ENCODE measurements at regions not wholly inside any gene's neighbourhood (a gene's known extent, or its start where the extent isn't known, plus 50 kb on each side); places are given as distances from the start of the nearest gene placed in this dataset.

- no peak for TF ChIP-seq CTCF (conservative IDR thresholded peaks at IDR 0.05; ENCODE audit: low read depth, low read length)
- H3K4me3 ChIP-seq (ENCODE audit: low read depth, low read length): no peak overlapping the region
Measured at GRCh38 chr18:51429644-51430043, 232.2 kb upstream of the MEX3C start.

GRCh38 chr18:51430538-51430937 is 233.1 kb upstream of the MEX3C start:
- TF ChIP-seq CTCF (conservative IDR thresholded peaks at IDR 0.05; ENCODE audit: low read depth, low read length): no peak
- H3K4me3 ChIP-seq (ENCODE audit: low read depth, low read length): no peak overlapping the region
- DNase-seq (ENCODE audit: low read depth): no peak

More at GRCh38 chr18:51429644-51430043, 232.2 kb upstream of the MEX3C start:
- no peak for DNase-seq (ENCODE audit: low read depth)

- TF ChIP-seq CTCF (conservative IDR thresholded peaks at IDR 0.05; ENCODE audit: low read depth, low read length): no peak
- no peak overlapping the region for H3K4me3 ChIP-seq (ENCODE audit: low read depth, low read length)
- no peak for DNase-seq (ENCODE audit: low read depth)
Measured at GRCh38 chr18:51433296-51433695, 235.8 kb upstream of the MEX3C start.

- no peak for DNase-seq (ENCODE audit: low read depth)
- TF ChIP-seq CTCF (conservative IDR thresholded peaks at IDR 0.05; ENCODE audit: low read depth, low read length): no peak
- H3K4me3 ChIP-seq (ENCODE audit: low read depth, low read length): no peak overlapping the region
Measured at GRCh38 chr18:51433881-51434280, 236.4 kb upstream of the MEX3C start.

- no peak overlapping the region for H3K4me3 ChIP-seq (ENCODE audit: low read depth, low read length)
- TF ChIP-seq CTCF (conservative IDR thresholded peaks at IDR 0.05; ENCODE audit: low read depth, low read length): no peak
- no peak for DNase-seq (ENCODE audit: low read depth)
Measured at GRCh38 chr18:51437280-51438271, 240.1 kb upstream of the MEX3C start.

- no peak for TF ChIP-seq CTCF (conservative IDR thresholded peaks at IDR 0.05; ENCODE audit: low read depth, low read length)
- no peak overlapping the region for H3K4me3 ChIP-seq (ENCODE audit: low read depth, low read length)
- DNase-seq (ENCODE audit: low read depth): no peak
Measured at GRCh38 chr18:51438797-51439350, 241.4 kb upstream of the MEX3C start.

Measured in epithelial cell of proximal tubule (primary cell).